IMR-90 (cell line): ENCODE measurements at regions not wholly inside any gene's neighbourhood (a gene's known extent, or its start where the extent isn't known, plus 50 kb on each side); places are given as distances from the start of the nearest gene placed in this dataset.

ENCODE experiments used
- ATAC-seq: fragments of 200-7000 bp; cut with Tn5 transposase; 2 replicates; pipeline ENCODE4 v1.9.1; 2020; ENCODE audit warnings: low read depth, mild to moderate bottlenecking, moderate library complexity
- BruUV-seq: library from RNA; stranded (reverse); fragments of 400-500 nt; replicated peaks from 2 replicates; lab custom pipeline; 2021; lab: Mats Ljungman, UMichigan
- CTCF ChIA-PET: fragments of 300-600 bp; formaldehyde crosslinking; extraction: SDS; loops from one replicate; lab custom pipeline; 2021; ENCODE audit warnings: antibody characterized with exemption; lab: Yijun Ruan, JAX
- POLR2A ChIA-PET: fragments of 300-600 bp; sonication (Branson Sonifier 250); formaldehyde crosslinking; loops from one replicate; lab custom pipeline; 2022; ENCODE audit warnings: antibody characterized with exemption; ENCODE audit not compliant: unreplicated experiment; lab: Charles Lee
- DNase-seq: peaks from one replicate; pipeline ENCODE4 v3.0.0; 2013
- H2AFZ ChIP-seq: replicated peaks from 2 replicates; pipeline ENCODE3; 2013; ENCODE audit warnings: low read length, mild to moderate bottlenecking; ENCODE audit not compliant: poor library complexity
- H2AK5ac ChIP-seq: 2 replicates; pipeline ENCODE4 v1.6.1; 2013; ENCODE audit warnings: low read depth, low read length, inconsistent platforms
- H2AK9ac ChIP-seq: replicated peaks from 2 replicates; pipeline ENCODE3; 2013; ENCODE audit warnings: mild to moderate bottlenecking, low read depth, low read length, moderate library complexity; ENCODE audit not compliant: poor library complexity
- H2BK120ac ChIP-seq: 2 replicates; pipeline ENCODE4 v1.6.1; 2013; ENCODE audit warnings: low read depth, low read length, inconsistent platforms
- H2BK15ac ChIP-seq: 3 replicates; pipeline ENCODE4 v1.6.1; 2013; ENCODE audit warnings: low read depth, low read length, inconsistent platforms
- H2BK20ac ChIP-seq: 2 replicates; pipeline ENCODE4 v1.6.1; 2013; ENCODE audit warnings: low read depth, mild to moderate bottlenecking, inconsistent platforms, low read length, moderate library complexity
- H2BK5ac ChIP-seq: 2 replicates; pipeline ENCODE4 v1.6.1; 2013; ENCODE audit warnings: mild to moderate bottlenecking, low read depth, low read length, inconsistent platforms; ENCODE audit not compliant: poor library complexity, severe bottlenecking
- H3K14ac ChIP-seq: replicated peaks from 2 replicates; pipeline ENCODE4 v1.6.1; 2013; ENCODE audit warnings: low read depth, low read length, inconsistent platforms
- H3K18ac ChIP-seq: 2 replicates; pipeline ENCODE4 v1.6.1; 2013; ENCODE audit warnings: low read depth, low read length, control low read depth
- H3K23ac ChIP-seq: 2 replicates; pipeline ENCODE4 v1.6.1; 2013; ENCODE audit warnings: low read depth, low read length, inconsistent platforms
- H3K27ac ChIP-seq: 2 replicates; pipeline ENCODE4 v1.5.1; 2013; ENCODE audit warnings: mild to moderate bottlenecking, control low read depth, low read length; ENCODE audit not compliant: insufficient read depth
- H3K27me3 ChIP-seq: 2 replicates; pipeline ENCODE4 v1.6.1; 2013; ENCODE audit warnings: low read length; ENCODE audit not compliant: control insufficient read depth, insufficient read depth
- H3K36me3 ChIP-seq: 2 replicates; pipeline ENCODE4 v1.6.1; 2013; ENCODE audit warnings: low read length, mixed read lengths; ENCODE audit not compliant: control insufficient read depth, insufficient read depth
- H3K4ac ChIP-seq: 2 replicates; pipeline ENCODE4 v1.6.1; 2013; ENCODE audit warnings: low read depth, low read length, inconsistent platforms
- H3K4me1 ChIP-seq: 2 replicates; pipeline ENCODE4 v1.6.1; 2013; ENCODE audit warnings: low read length, mixed read lengths; ENCODE audit not compliant: control insufficient read depth, insufficient read depth
- H3K4me2 ChIP-seq: 2 replicates; pipeline ENCODE4 v1.6.1; 2013; ENCODE audit warnings: low read depth, mild to moderate bottlenecking, control low read depth, low read length, moderate library complexity
- H3K4me3 ChIP-seq: 2 replicates; pipeline ENCODE4 v1.5.1; 2013; ENCODE audit warnings: low read depth, mild to moderate bottlenecking, control low read depth, low read length, moderate library complexity; ENCODE audit not compliant: insufficient read depth
- H3K56ac ChIP-seq: 2 replicates; pipeline ENCODE4 v1.6.1; 2013; ENCODE audit warnings: low read length, inconsistent platforms; ENCODE audit not compliant: insufficient read depth; ENCODE audit errors: extremely low read depth
- H3K79me1 ChIP-seq, 2 experiments: 2 replicates each; pipeline ENCODE4 v1.6.1; 2013; ENCODE audit warnings: low read length in 2 of 2, inconsistent platforms in 1 of 2, low read depth in 1 of 2
- H3K9ac ChIP-seq: 2 replicates; pipeline ENCODE4 v1.6.1; 2013; ENCODE audit warnings: low read depth, low read length, control low read depth
- H3K9me1 ChIP-seq: 2 replicates; pipeline ENCODE4 v1.6.1; 2013; ENCODE audit warnings: low read length, inconsistent platforms; ENCODE audit not compliant: insufficient read depth
- H3K9me3 ChIP-seq: 2 replicates; pipeline ENCODE4 v1.6.1; 2013; ENCODE audit warnings: low read length; ENCODE audit not compliant: control insufficient read depth, insufficient read depth
- H4K20me1 ChIP-seq: 2 replicates; pipeline ENCODE4 v1.6.1; 2013; ENCODE audit warnings: low read length, inconsistent platforms; ENCODE audit not compliant: insufficient read depth
- H4K5ac ChIP-seq: 2 replicates; pipeline ENCODE4 v1.6.1; 2013; ENCODE audit warnings: mild to moderate bottlenecking, low read depth, low read length, control low read depth
- H4K8ac ChIP-seq, 2 experiments: 2 replicates each; pipeline ENCODE4 v1.6.1; 2013; ENCODE audit warnings: low read depth in 2 of 2, low read length in 2 of 2, control low read depth in 1 of 2, inconsistent platforms in 1 of 2
- H4K91ac ChIP-seq: 2 replicates; pipeline ENCODE4 v1.6.1; 2013; ENCODE audit warnings: low read depth, low read length, inconsistent platforms; ENCODE audit not compliant: insufficient read depth
- CHD1 ChIP-seq: IDR thresholded peaks from 2 replicates; pipeline ENCODE4 v1.6.1; 2012; ENCODE audit warnings: low read depth, low read length, improper control_type of control experiment
- RAD21 ChIP-seq: IDR thresholded peaks from 2 replicates; pipeline ENCODE4 v1.6.1; 2012; ENCODE audit warnings: low read length, improper control_type of control experiment
- RCOR1 ChIP-seq: IDR thresholded peaks from 2 replicates; pipeline ENCODE4 v1.6.1; 2012; ENCODE audit warnings: mild to moderate bottlenecking, low read length, improper control_type of control experiment; ENCODE audit not compliant: insufficient replicate concordance
- WGBS, 2 experiments: methylation state at CpG; one replicate each; pipeline versions ENCODE4 v1.1.5 to v1.1.7; 2013; ENCODE audit warnings: missing lambda C conversion rate in 2 of 2; ENCODE audit not compliant: insufficient read length in 1 of 2; ENCODE audit errors: extremely low coverage in 2 of 2; 5-methylcytosine and 5-hydroxymethylcytosine counted together
- dilution Hi-C: fragments of 300-500 bp; cut with HindIII; formaldehyde crosslinking; loops from one replicate; pipeline ENCODE4 v1.14.3; 2018; ENCODE audit warnings: low sequenced_read_pairs; ENCODE audit not compliant: unreplicated experiment
- in situ Hi-C: fragments of 300-500 bp; cut with MboI; formaldehyde crosslinking; loops from 3 replicates; pipeline ENCODE4 v1.14.3; 2019; ENCODE audit warnings: low sequenced_read_pairs, inconsistent platforms, mixed read lengths
- intact Hi-C: fragments of 100-400 bp; cut with micrococcal nuclease; formaldehyde crosslinking; loops from 2 replicates; pipeline ENCODE4 v1.10.0; 2022

DNA sequence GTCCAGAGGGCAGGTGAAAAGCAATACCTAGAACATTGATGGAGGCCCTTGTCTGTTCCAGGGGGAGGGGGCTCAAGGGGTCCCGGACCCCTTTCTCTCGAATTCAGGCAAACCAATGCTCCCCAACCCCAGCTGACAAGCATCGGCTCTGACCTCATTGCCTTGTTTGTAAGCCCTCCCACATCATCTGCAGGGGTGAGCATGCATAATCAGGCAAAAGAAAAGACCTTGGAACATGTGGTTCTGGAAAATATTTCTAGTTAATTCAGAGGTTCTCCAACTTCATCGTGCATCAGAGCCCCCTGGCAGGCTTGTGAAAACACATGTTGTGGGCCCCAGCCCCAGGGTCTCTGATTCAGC is 231.3 kb downstream of the TOMM20 start:
- Histone ChIP-seq H4K8ac (no peak overlapping the region), H3K4me3 (no peak overlapping the region), H3K9me1 (peaks cover 11% of the 10 kb centered on the region), H3K18ac (no peak overlapping the region), H3K56ac (no peak overlapping the region), H3K4me1 (peaks cover 17% of the 10 kb centered on the region), H2BK15ac (no peak overlapping the region; the same call in 2 of the 3 replicates), H3K4me2 (no peak overlapping the region), H2AK5ac (no peak overlapping the region), H3K9ac (no peak overlapping the region), H3K23ac (no peak overlapping the region), H2BK20ac (0 out of 2 replicates have a peak overlapping the region, but pooled peaks have one; percentile 90), H3K27me3 (no peaks in the 10 kb centered on the region), H4K5ac (no peak overlapping the region), H3K14ac (no peak overlapping the region), H3K36me3 (no peaks in the 10 kb centered on the region), H2BK120ac (no peak overlapping the region), H2BK5ac (no peak overlapping the region), H2AK9ac (no peak overlapping the region), H3K79me1 (no peaks in the 10 kb centered on the region), H3K9me3 (no peaks in the 10 kb centered on the region), H2AFZ (no peak overlapping the region), H3K4ac (no peak overlapping the region), H3K27ac (no peak overlapping the region), H4K20me1 (no peaks in the 10 kb centered on the region), H4K91ac (no peak overlapping the region)
- POLR2A ChIA-PET, result no interaction called here
- CTCF ChIA-PET, result no interaction called here
- DNase-seq (no peak), ATAC-seq (no peak)
- in situ Hi-C loops (no loop called here), dilution Hi-C loops (no loop called here), intact Hi-C loops (no loop called here)
- WGBS, 2 experiments, result 100% methylated on average over 1 of the region's 4 CpGs; no CpG with 5 or more reads in 1 of the 2 experiments
- TF ChIP-seq CHD1 (no peak), RAD21 (no peak), RCOR1 (no peak)
- BruUV-seq, result no TSS peak
